Endothelial cell (in vitro differentiated cells): ENCODE measurements at regions not wholly inside any gene's neighbourhood (a gene's known extent, or its start where the extent isn't known, plus 50 kb on each side); places are given as distances from the start of the nearest gene placed in this dataset.
"Not testable (repeated sequence)": the region's sequence is repeated elsewhere in the genome, so short reads cannot be mapped to it uniquely, and the experiment has no call there.

Experiments used
- DNase-seq: peaks from one replicate; pipeline ENCODE4 v3.0.0; 2021; ENCODE audit warnings: low spot score
- H3K27ac Mint-ChIP-seq: one replicate; pipeline ENCODE4 v1.8.0; 2021; ENCODE audit warnings: mixed read lengths, inconsistent platforms; ENCODE audit not compliant: unreplicated experiment
- H3K27me3 Mint-ChIP-seq: one replicate; pipeline ENCODE4 v1.8.0; 2021; ENCODE audit warnings: mild to moderate bottlenecking, moderate library complexity, mixed read lengths, inconsistent platforms; ENCODE audit not compliant: unreplicated experiment
- H3K36me3 Mint-ChIP-seq: one replicate; pipeline ENCODE4 v1.8.0; 2021; ENCODE audit warnings: mild to moderate bottlenecking, low read depth, mixed read lengths, inconsistent platforms; ENCODE audit not compliant: unreplicated experiment
- H3K4me1 Mint-ChIP-seq: one replicate; pipeline ENCODE4 v1.8.0; 2021; ENCODE audit warnings: mild to moderate bottlenecking, mixed read lengths, inconsistent platforms; ENCODE audit not compliant: unreplicated experiment
- H3K4me3 Mint-ChIP-seq: one replicate; pipeline ENCODE4 v1.8.0; 2021; ENCODE audit warnings: mild to moderate bottlenecking, mixed read lengths, inconsistent platforms; ENCODE audit not compliant: unreplicated experiment
- H3K9me3 Mint-ChIP-seq: one replicate; pipeline ENCODE4 v1.8.0; 2021; ENCODE audit warnings: mixed read lengths, inconsistent platforms; ENCODE audit not compliant: unreplicated experiment
- TF ChIP-seq, protein P1 (sequence below): fragments of 200-600 bp; sonication (generic); IDR thresholded peaks from one replicate; pipeline ENCODE4 v1.5.0; 2021; ENCODE audit warnings: antibody characterized with exemption; ENCODE audit not compliant: unreplicated experiment

DNA sequence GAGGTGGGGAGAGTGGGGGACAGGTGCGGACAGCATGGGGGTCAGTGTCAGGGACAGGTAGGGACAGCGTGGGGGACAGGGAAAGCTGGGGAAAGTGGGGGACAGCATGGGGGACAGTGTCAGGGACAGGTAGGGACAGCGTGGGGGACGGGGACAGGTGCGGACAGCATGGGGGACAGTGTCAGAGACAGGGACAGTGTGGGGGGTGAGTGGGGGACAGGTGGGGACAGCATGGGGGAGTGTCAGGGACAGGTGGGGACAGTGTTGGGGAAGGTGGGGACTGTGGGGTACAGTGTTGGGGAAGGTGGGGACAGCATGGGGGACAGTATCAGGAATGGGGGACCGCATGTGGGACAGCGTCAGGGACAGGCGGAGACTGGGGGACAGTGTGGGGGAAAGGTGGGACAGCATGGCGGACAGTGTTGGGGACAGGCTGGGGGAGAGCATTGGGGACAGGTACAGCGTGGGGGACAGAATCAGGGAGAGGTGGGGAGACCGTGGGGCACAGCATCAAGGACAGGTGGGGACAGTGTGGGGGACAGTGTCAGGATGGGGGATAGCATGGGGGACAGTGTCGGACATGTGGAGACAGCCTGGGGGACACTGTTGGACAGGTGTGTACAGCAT lies 96.1 kb downstream of the TMEM121 start:
- Mint-ChIP-seq H3K36me3 (peaks cover 10% of the 10 kb centered on the region), H3K4me1 (peaks cover under 1% of the 10 kb centered on the region), H3K9me3 (peaks cover 9% of the 10 kb centered on the region), H3K27ac (no peak overlapping the region), H3K27me3 (peaks cover 18% of the 10 kb centered on the region), H3K4me3 (no peak overlapping the region)
- DNase-seq: no peak
- TF ChIP-seq, protein P1, sequence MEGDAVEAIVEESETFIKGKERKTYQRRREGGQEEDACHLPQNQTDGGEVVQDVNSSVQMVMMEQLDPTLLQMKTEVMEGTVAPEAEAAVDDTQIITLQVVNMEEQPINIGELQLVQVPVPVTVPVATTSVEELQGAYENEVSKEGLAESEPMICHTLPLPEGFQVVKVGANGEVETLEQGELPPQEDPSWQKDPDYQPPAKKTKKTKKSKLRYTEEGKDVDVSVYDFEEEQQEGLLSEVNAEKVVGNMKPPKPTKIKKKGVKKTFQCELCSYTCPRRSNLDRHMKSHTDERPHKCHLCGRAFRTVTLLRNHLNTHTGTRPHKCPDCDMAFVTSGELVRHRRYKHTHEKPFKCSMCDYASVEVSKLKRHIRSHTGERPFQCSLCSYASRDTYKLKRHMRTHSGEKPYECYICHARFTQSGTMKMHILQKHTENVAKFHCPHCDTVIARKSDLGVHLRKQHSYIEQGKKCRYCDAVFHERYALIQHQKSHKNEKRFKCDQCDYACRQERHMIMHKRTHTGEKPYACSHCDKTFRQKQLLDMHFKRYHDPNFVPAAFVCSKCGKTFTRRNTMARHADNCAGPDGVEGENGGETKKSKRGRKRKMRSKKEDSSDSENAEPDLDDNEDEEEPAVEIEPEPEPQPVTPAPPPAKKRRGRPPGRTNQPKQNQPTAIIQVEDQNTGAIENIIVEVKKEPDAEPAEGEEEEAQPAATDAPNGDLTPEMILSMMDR: no peak

DNA sequence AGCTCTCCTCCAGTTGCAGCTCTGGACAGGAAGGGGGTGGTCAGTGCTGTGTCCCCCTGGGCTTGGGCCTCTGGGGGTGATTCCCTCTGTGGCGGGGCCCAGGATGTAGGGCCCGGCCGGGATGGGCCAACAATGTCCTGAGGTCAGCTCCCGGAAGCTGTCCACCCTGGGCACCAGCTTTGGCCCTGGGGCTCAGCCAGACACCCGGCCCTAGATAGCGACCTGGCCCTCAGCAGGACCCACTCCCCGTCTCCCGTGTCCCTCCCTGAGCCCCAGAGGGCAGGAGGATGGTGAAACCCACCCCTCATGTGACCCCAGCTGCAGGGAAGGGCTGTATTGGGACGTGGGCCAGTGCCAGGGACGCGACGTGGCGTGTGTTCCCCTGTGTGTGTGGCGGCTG lies 96.8 kb downstream of the TMEM121 start:
- H3K9me3 Mint-ChIP-seq, H3K36me3 Mint-ChIP-seq, H3K4me1 Mint-ChIP-seq: not testable (repeated sequence)

DNA sequence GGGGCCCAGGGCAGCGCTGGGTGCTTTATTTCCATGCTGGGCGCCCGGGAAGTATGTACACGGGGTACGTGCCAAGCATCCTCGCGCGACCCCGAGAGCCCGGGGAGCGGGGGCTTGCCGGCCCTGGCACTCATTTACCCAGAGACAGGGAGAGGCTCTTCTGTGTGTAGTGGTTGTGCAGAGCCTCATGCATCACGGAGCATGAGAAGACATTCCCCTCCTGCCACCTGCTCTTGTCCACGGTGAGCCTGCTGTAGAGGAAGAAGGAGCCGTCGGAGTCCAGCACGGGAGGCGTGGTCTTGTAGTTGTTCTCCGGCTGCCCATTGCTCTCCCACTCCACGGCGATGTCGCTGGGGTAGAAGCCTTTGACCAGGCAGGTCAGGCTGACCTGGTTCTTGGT lies 98.0 kb downstream of the TMEM121 start:
- H3K36me3 Mint-ChIP-seq, H3K4me1 Mint-ChIP-seq, H3K4me3 Mint-ChIP-seq, H3K27ac Mint-ChIP-seq, H3K9me3 Mint-ChIP-seq, DNase-seq: not testable (repeated sequence)
- peaks cover 23% of the 10 kb centered on the region for H3K27me3 Mint-ChIP-seq

More for the DNA sequence above, 96.8 kb downstream of the TMEM121 start:
- H3K4me3 Mint-ChIP-seq, DNase-seq, H3K27ac Mint-ChIP-seq: not testable (repeated sequence)
- peaks cover 17% of the 10 kb centered on the region for H3K27me3 Mint-ChIP-seq

DNA sequence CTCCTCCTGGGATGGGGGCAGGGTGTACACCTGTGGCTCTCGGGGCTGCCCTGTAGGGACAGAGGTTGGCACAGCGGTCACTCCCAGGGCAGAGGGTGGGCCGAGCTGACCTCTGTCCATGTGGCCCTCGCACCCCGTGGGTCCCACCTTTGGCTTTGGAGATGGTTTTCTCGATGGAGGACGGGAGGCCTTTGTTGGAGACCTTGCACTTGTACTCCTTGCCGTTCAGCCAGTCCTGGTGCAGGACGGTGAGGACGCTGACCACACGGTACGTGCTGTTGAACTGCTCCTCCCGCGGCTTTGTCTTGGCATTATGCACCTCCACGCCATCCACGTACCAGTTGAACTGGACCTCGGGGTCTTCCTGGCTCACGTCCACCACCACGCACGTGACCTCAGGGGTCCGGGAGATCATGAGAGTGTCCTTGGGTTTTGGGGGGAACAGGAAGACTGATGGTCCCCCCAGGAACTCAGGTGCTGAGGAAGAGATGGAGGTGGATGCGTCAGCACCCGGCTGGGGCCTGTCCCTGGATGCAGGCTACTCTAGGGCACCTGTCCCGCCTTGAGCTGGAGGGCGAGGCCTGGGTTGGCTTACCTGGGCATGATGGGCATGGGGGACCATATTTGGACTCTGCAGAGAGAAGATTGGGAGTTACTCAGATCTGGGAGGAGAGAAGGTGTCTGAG lies 98.5 kb downstream of the TMEM121 start:
- not testable (repeated sequence) for DNase-seq, H3K27ac Mint-ChIP-seq, H3K4me1 Mint-ChIP-seq, H3K9me3 Mint-ChIP-seq, H3K4me3 Mint-ChIP-seq, H3K36me3 Mint-ChIP-seq
- peaks cover 24% of the 10 kb centered on the region for H3K27me3 Mint-ChIP-seq

DNA sequence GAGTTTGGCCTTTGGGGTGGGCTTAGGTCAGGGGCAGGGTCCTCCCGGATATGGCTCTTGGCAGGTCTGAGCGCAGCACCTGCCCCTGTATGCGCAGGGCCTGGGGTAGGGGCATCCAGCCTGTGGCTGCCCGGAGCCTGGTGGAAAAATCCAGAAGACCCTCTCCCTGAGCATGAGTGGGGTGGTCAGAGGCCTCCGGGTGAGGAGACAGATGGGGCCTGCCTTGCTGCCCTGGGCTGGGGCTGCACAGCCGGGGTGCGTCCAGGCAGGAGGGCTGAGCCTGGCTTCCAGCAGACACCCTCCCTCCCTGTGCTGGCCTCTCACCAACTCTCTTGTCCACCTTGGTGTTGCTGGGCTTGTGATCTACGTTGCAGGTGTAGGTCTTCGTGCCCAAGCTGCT lies 99.1 kb downstream of the TMEM121 start:
- not testable (repeated sequence) for H3K4me1 Mint-ChIP-seq, H3K9me3 Mint-ChIP-seq, H3K4me3 Mint-ChIP-seq, H3K36me3 Mint-ChIP-seq, H3K27ac Mint-ChIP-seq, DNase-seq
- H3K27me3 Mint-ChIP-seq: peaks cover 24% of the 10 kb centered on the region

DNA sequence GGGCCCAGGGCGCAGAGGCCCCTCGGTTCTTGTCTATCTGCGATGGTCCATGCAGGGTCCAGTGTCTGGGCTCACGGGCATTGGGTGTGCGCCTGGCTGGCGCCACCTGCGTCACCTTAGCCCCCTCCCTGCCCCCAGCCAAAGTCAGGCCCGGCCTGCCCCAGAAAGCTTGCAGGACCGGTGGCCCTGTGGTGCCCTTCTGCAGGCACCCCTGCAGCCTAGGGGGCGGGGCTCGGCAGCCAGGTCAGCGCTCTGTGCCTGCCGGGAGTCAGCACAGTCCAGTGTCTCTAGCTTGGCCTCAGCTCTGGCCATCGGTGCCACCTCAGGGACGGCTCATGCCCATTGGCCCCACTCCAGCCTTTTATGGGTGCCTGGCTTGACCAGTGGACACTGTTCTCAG lies 99.7 kb downstream of the TMEM121 start:
- H3K4me1 Mint-ChIP-seq, H3K36me3 Mint-ChIP-seq, DNase-seq, H3K4me3 Mint-ChIP-seq, H3K27ac Mint-ChIP-seq, H3K9me3 Mint-ChIP-seq: not testable (repeated sequence)
- peaks cover 24% of the 10 kb centered on the region for H3K27me3 Mint-ChIP-seq

DNA sequence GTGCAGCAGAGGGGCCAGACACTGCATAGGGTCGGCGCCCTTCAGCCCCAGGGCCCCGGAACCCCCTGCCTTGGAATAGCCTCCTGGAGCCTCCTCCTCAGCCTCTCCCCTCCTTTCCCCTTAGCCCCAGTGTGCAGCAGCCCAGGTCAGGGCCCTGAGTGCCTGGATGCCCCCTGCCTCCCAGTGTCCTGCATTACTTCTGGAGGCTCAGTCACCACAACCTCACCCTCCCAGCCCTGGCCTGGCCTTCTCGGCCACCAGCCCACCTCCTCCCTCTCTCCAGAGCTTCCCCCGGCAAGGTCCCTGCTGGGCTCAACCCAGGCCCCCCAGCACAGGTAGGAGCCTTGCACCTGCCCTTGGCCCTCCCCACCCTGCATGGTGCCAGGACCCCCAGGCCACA lies 100.3 kb downstream of the TMEM121 start:
- not testable (repeated sequence) for H3K4me3 Mint-ChIP-seq, DNase-seq, H3K27ac Mint-ChIP-seq, H3K4me1 Mint-ChIP-seq, H3K36me3 Mint-ChIP-seq
- Mint-ChIP-seq H3K9me3 (peaks cover 11% of the 10 kb centered on the region), H3K27me3 (peaks cover 27% of the 10 kb centered on the region)

DNA sequence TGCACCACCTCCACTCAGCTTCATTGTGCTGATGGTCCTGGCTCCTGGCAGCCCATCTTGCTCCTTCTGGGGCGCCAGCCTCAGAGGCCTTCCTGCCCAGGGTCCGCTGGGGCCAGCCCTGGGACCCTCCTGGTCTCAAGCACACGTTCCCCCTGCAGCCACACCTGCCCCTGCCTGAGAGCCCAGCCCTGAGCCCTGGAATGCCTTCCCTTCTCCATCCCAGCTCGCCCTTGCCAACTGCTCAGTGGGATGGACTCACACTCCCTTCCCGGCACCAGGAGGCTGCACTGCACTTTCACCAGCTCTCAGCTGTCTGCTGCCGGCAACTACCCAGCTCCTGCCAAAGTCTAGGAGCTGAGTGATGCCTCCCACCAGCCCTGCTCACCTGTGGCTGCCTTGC lies 100.9 kb downstream of the TMEM121 start:
- H3K27me3 Mint-ChIP-seq: peaks cover 31% of the 10 kb centered on the region
- H3K4me1 Mint-ChIP-seq, DNase-seq, H3K4me3 Mint-ChIP-seq, H3K36me3 Mint-ChIP-seq, H3K27ac Mint-ChIP-seq: not testable (repeated sequence)
- H3K9me3 Mint-ChIP-seq: peaks cover 17% of the 10 kb centered on the region
